HepG2 (cell line): ENCODE measurements at regions not wholly inside any gene's neighbourhood (a gene's known extent, or its start where the extent isn't known, plus 50 kb on each side); places are given as distances from the start of the nearest gene placed in this dataset.

Experiments used
- ATAC-seq: fragments of 200-7000 bp; cut with Tn5 transposase; 3 replicates; pipeline ENCODE4 v1.9.1; 2020; ENCODE audit warnings: mild to moderate bottlenecking, moderate library complexity
- BruUV-seq: library from RNA; stranded (reverse); fragments of 400-500 nt; replicated peaks from 2 replicates; lab custom pipeline; 2021; lab: Mats Ljungman, UMichigan
- CTCF ChIA-PET: fragments of 300-600 bp; formaldehyde crosslinking; extraction: SDS; loops from one replicate; lab custom pipeline; 2021; ENCODE audit warnings: low total read pairs, inconsistent platforms, low intra/inter-chr PET ratio; lab: Yijun Ruan, JAX
- POLR2A ChIA-PET: fragments of 350-600 bp; sonication (Branson Sonifier 250); formaldehyde crosslinking; loops from one replicate; lab custom pipeline; 2020; ENCODE audit warnings: antibody characterized with exemption, inconsistent platforms; lab: Yijun Ruan, JAX
- DNase-seq: peaks from one replicate; pipeline ENCODE4 v3.0.0-alpha.2; 2015; ENCODE audit warnings: low spot score
- FAIRE-seq: peaks from 3 replicates; lab custom pipeline; 2011; peaks lifted over from hg19 to GRCh38; lab: Jason Lieb, UNC
- H2AFZ ChIP-seq: one replicate; pipeline ENCODE4 v1.6.1; 2011; ENCODE audit warnings: low read length, inconsistent platforms
- H3K27ac ChIP-seq: fragments of 300-600 bp; 3 replicates; pipeline ENCODE4 v1.8.0; 2011; ENCODE audit warnings: mixed run types, mild to moderate bottlenecking, mixed read lengths, low read length, inconsistent platforms; ENCODE audit not compliant: insufficient read depth; ENCODE audit errors: extremely low read length
- H3K27me3 ChIP-seq, 2 experiments: fragments of 200-600 bp in 1 of 2; 2 replicates in 1 of 2; 3 replicates in 1 of 2; pipeline versions ENCODE4 v1.6.0 to v1.8.0; 2011; ENCODE audit warnings: low read length in 2 of 2, mild to moderate bottlenecking in 2 of 2, moderate library complexity in 2 of 2, inconsistent platforms in 1 of 2; ENCODE audit not compliant: insufficient read depth in 2 of 2, control insufficient read depth in 1 of 2
- H3K36me3 ChIP-seq, 2 experiments: fragments of 200-600 bp in 1 of 2; replicated peaks in 1 of 2; 2 replicates in 1 of 2; 3 replicates in 1 of 2; pipeline versions ENCODE4 v1.5.1 to v1.8.0; 2011; ENCODE audit warnings: low read length in 2 of 2, inconsistent platforms in 1 of 2; ENCODE audit not compliant: insufficient read depth in 2 of 2, control insufficient read depth in 1 of 2
- H3K4me1 ChIP-seq: 2 replicates; pipeline ENCODE4 v1.5.1; 2012; ENCODE audit warnings: low read length, inconsistent platforms; ENCODE audit not compliant: insufficient read depth
- H3K4me2 ChIP-seq: 2 replicates; pipeline ENCODE4 v1.6.0; 2011; ENCODE audit warnings: low read depth, low read length, inconsistent platforms
- H3K4me3 ChIP-seq, 3 experiments: fragments of 200-600 bp in 1 of 3; sonication (generic), shearing (Covaris generic) in 1 of 3; replicated peaks in 1 of 3; 2 replicates each; pipeline ENCODE4 v1.5.1; 2011 to 2016; ENCODE audit warnings: low read length in 3 of 3, inconsistent platforms in 2 of 3, low read depth in 2 of 3, mild to moderate bottlenecking in 2 of 3, control low read depth in 1 of 3, mixed read lengths in 1 of 3; ENCODE audit not compliant: insufficient read depth in 1 of 3
- H3K79me2 ChIP-seq: one replicate; pipeline ENCODE4 v1.6.1; 2011; ENCODE audit warnings: low read length, inconsistent platforms; ENCODE audit not compliant: insufficient read depth
- H3K9ac ChIP-seq: 2 replicates; pipeline ENCODE4 v1.6.0; 2011; ENCODE audit warnings: mild to moderate bottlenecking, low read depth, low read length, inconsistent platforms; ENCODE audit not compliant: insufficient read depth
- H3K9me3 ChIP-seq: 2 replicates; pipeline ENCODE4 v1.5.1; 2012; ENCODE audit warnings: mild to moderate bottlenecking, low read length
- H4K20me1 ChIP-seq: 2 replicates; pipeline ENCODE4 v1.6.0; 2011; ENCODE audit warnings: inconsistent platforms, mild to moderate bottlenecking, low read length, moderate library complexity; ENCODE audit not compliant: insufficient read depth
- ARID2 ChIP-seq: sonication (generic); formaldehyde crosslinking; IDR thresholded peaks from 2 replicates; pipeline ENCODE4 v1.8.1; 2022; ENCODE audit warnings: mild to moderate bottlenecking, missing genetic modification reagents, borderline replicate concordance
- HMGXB4 ChIP-seq, 2 experiments: sonication (generic) in 1 of 2; formaldehyde crosslinking in 1 of 2; IDR thresholded peaks; 2 replicates each; pipeline versions ENCODE4 v1.4.0 to v1.6.1; 2018 to 2020; ENCODE audit warnings: missing genetic modification reagents in 2 of 2, borderline replicate concordance in 1 of 2, low read depth in 1 of 2, mild to moderate bottlenecking in 1 of 2, missing biosample characterization in 1 of 2
- MIER3 ChIP-seq: IDR thresholded peaks from 2 replicates; pipeline ENCODE4 v1.6.1; 2016; ENCODE audit warnings: missing compliant biosample characterization, borderline replicate concordance
- ZBTB7B ChIP-seq: sonication (generic); formaldehyde crosslinking; IDR thresholded peaks from 2 replicates; pipeline ENCODE4 v1.4.0; 2020; ENCODE audit warnings: missing genetic modification reagents
- ZNF678 ChIP-seq: sonication (generic); formaldehyde crosslinking; IDR thresholded peaks from 2 replicates; pipeline ENCODE4 v1.4.0; 2020; ENCODE audit warnings: mild to moderate bottlenecking, missing genetic modification reagents
- ZNF790 ChIP-seq: sonication (generic); formaldehyde crosslinking; IDR thresholded peaks from 2 replicates; pipeline ENCODE4 v1.8.0; 2022; ENCODE audit warnings: missing genetic modification reagents, mild to moderate bottlenecking, borderline replicate concordance
- WGBS: methylation state at CpG from one replicate; pipeline ENCODE4 v1.1.6; 2017; ENCODE audit warnings: low lambda C conversion rate; 5-methylcytosine and 5-hydroxymethylcytosine counted together
- in situ Hi-C: cut with HindIII; loops from 2 replicates; pipeline ENCODE4 v1.10.0; 2017; ENCODE audit warnings: low pct_unique_long_range_greater_than_20kb; ENCODE audit not compliant: extremely low pct_ligation_motif_present
- intact Hi-C: fragments of 100-400 bp; cut with micrococcal nuclease; formaldehyde crosslinking; loops from one replicate; pipeline ENCODE4 v1.10.0; 2022; ENCODE audit not compliant: unreplicated experiment
- TF ChIP-seq, protein P1 (sequence below), 2 experiments: IDR thresholded peaks; 2 replicates each; pipeline ENCODE4 v1.6.1; 2011 to 2012; ENCODE audit warnings: low read length in 2 of 2, borderline replicate concordance in 1 of 2, low read depth in 1 of 2, mild to moderate bottlenecking in 1 of 2, moderate library complexity in 1 of 2
- TF ChIP-seq, protein P2 (sequence below): fragments of 450-650 bp; IDR thresholded peaks from 2 replicates; pipeline ENCODE4 v1.6.1; 2017
- TF ChIP-seq, protein P3 (sequence below): sonication (generic); formaldehyde crosslinking; IDR thresholded peaks from 2 replicates; pipeline ENCODE4 v1.4.0; 2020; ENCODE audit warnings: missing genetic modification reagents, mild to moderate bottlenecking, borderline replicate concordance

GRCh38 chr4:157550028-157550427, 329.5 kb downstream of the GRIA2 start:
- FAIRE-seq (no peak), DNase-seq (no peak), ATAC-seq (no peak)
- no peaks in the 10 kb centered on the region for H3K4me1 ChIP-seq
- POLR2A ChIA-PET, result no interaction called here
- no peaks in the 10 kb centered on the region for H3K9me3 ChIP-seq
- H4K20me1 ChIP-seq, result no peaks in the 10 kb centered on the region
- H3K9ac ChIP-seq, result no peak overlapping the region
- H2AFZ ChIP-seq, result no peak overlapping the region
- no peaks in the 10 kb centered on the region for H3K79me2 ChIP-seq
- in situ Hi-C loops (no loop called here), intact Hi-C loops (no loop called here)
- H3K4me2 ChIP-seq, result no peak overlapping the region
- H3K27ac ChIP-seq, result no peak overlapping the region
- H3K36me3 ChIP-seq, result no peaks in the 10 kb centered on the region
- H3K27me3 ChIP-seq, result no peaks in the 10 kb centered on the region
- CTCF ChIA-PET, result no interaction called here
- BruUV-seq, result no TSS peak
- no peak overlapping the region for H3K4me3 ChIP-seq
- 5% methylated on average over 5 of the region's 5 CpGs for WGBS
- TF ChIP-seq ZNF678 (CRISPR knock-in tag) (no peak), MIER3 (no peak), ARID2 (CRISPR knock-in tag) (no peak), ZBTB7B (CRISPR knock-in tag) (no peak), HMGXB4 (CRISPR knock-in tag; IDR thresholded peaks at IDR 0.05; ENCODE audit: borderline replicate concordance in 1 of 2, low read depth in 1 of 2) (no peak), ZNF790 (CRISPR knock-in tag) (no peak)
- TF ChIP-seq, protein P1, sequence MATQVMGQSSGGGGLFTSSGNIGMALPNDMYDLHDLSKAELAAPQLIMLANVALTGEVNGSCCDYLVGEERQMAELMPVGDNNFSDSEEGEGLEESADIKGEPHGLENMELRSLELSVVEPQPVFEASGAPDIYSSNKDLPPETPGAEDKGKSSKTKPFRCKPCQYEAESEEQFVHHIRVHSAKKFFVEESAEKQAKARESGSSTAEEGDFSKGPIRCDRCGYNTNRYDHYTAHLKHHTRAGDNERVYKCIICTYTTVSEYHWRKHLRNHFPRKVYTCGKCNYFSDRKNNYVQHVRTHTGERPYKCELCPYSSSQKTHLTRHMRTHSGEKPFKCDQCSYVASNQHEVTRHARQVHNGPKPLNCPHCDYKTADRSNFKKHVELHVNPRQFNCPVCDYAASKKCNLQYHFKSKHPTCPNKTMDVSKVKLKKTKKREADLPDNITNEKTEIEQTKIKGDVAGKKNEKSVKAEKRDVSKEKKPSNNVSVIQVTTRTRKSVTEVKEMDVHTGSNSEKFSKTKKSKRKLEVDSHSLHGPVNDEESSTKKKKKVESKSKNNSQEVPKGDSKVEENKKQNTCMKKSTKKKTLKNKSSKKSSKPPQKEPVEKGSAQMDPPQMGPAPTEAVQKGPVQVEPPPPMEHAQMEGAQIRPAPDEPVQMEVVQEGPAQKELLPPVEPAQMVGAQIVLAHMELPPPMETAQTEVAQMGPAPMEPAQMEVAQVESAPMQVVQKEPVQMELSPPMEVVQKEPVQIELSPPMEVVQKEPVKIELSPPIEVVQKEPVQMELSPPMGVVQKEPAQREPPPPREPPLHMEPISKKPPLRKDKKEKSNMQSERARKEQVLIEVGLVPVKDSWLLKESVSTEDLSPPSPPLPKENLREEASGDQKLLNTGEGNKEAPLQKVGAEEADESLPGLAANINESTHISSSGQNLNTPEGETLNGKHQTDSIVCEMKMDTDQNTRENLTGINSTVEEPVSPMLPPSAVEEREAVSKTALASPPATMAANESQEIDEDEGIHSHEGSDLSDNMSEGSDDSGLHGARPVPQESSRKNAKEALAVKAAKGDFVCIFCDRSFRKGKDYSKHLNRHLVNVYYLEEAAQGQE (IDR thresholded peaks at IDR 0.05; ENCODE audit: borderline replicate concordance in 1 of 2, low read depth in 1 of 2, low read length in 2 of 2), result no peak
- TF ChIP-seq, protein P2, sequence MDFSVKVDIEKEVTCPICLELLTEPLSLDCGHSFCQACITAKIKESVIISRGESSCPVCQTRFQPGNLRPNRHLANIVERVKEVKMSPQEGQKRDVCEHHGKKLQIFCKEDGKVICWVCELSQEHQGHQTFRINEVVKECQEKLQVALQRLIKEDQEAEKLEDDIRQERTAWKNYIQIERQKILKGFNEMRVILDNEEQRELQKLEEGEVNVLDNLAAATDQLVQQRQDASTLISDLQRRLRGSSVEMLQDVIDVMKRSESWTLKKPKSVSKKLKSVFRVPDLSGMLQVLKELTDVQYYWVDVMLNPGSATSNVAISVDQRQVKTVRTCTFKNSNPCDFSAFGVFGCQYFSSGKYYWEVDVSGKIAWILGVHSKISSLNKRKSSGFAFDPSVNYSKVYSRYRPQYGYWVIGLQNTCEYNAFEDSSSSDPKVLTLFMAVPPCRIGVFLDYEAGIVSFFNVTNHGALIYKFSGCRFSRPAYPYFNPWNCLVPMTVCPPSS, result no peak
- TF ChIP-seq, protein P3, sequence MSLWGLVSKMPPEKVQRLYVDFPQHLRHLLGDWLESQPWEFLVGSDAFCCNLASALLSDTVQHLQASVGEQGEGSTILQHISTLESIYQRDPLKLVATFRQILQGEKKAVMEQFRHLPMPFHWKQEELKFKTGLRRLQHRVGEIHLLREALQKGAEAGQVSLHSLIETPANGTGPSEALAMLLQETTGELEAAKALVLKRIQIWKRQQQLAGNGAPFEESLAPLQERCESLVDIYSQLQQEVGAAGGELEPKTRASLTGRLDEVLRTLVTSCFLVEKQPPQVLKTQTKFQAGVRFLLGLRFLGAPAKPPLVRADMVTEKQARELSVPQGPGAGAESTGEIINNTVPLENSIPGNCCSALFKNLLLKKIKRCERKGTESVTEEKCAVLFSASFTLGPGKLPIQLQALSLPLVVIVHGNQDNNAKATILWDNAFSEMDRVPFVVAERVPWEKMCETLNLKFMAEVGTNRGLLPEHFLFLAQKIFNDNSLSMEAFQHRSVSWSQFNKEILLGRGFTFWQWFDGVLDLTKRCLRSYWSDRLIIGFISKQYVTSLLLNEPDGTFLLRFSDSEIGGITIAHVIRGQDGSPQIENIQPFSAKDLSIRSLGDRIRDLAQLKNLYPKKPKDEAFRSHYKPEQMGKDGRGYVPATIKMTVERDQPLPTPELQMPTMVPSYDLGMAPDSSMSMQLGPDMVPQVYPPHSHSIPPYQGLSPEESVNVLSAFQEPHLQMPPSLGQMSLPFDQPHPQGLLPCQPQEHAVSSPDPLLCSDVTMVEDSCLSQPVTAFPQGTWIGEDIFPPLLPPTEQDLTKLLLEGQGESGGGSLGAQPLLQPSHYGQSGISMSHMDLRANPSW, result no peak
